ENCODE measurements at regions not wholly inside any gene's neighbourhood (a gene's known extent, or its start where the extent isn't known, plus 50 kb on each side); places are given as distances from the start of the nearest gene placed in this dataset.

DNA sequence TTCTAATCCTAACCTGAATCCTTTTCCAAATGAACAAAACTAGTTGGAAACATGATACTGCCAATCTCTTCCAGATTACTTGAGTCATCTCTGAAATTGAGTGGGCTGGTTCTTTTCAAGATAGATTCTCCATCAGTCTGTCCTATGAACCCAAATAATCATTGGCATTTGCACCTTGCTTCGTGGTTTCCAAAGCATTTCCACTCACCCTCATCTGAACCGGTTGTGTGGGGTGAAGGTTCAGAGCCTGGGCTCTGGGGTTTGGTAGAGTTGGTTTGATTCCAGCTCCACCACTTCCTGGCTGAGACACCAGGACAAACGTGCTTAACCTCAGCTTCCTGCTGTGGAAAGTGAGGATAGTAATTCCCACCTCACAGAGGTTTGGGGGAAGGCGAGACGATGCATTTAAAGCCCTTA, 206.4 kb upstream of the E2F8 start:
- TF ChIP-seq, protein P1, sequence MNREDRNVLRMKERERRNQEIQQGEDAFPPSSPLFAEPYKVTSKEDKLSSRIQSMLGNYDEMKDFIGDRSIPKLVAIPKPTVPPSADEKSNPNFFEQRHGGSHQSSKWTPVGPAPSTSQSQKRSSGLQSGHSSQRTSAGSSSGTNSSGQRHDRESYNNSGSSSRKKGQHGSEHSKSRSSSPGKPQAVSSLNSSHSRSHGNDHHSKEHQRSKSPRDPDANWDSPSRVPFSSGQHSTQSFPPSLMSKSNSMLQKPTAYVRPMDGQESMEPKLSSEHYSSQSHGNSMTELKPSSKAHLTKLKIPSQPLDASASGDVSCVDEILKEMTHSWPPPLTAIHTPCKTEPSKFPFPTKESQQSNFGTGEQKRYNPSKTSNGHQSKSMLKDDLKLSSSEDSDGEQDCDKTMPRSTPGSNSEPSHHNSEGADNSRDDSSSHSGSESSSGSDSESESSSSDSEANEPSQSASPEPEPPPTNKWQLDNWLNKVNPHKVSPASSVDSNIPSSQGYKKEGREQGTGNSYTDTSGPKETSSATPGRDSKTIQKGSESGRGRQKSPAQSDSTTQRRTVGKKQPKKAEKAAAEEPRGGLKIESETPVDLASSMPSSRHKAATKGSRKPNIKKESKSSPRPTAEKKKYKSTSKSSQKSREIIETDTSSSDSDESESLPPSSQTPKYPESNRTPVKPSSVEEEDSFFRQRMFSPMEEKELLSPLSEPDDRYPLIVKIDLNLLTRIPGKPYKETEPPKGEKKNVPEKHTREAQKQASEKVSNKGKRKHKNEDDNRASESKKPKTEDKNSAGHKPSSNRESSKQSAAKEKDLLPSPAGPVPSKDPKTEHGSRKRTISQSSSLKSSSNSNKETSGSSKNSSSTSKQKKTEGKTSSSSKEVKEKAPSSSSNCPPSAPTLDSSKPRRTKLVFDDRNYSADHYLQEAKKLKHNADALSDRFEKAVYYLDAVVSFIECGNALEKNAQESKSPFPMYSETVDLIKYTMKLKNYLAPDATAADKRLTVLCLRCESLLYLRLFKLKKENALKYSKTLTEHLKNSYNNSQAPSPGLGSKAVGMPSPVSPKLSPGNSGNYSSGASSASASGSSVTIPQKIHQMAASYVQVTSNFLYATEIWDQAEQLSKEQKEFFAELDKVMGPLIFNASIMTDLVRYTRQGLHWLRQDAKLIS (CRISPR knock-in tag; IDR thresholded peaks at IDR 0.05), result no peak
- TF ChIP-seq ZNF143 (CRISPR knock-in tag; IDR thresholded peaks at IDR 0.05) (no peak), SAFB2 (IDR thresholded peaks at IDR 0.05; ENCODE audit: borderline replicate concordance, low read depth, low read length, severe bottlenecking) (no peak), NRF1 (conservative IDR thresholded peaks at IDR 0.05 in 1 of 2, IDR thresholded peaks at IDR 0.05 in 1 of 2) (no peak), FOXM1 (IDR thresholded peaks at IDR 0.05; ENCODE audit: low read depth) (no peak), FOXM1 (CRISPR knock-in tag; IDR thresholded peaks at IDR 0.05; ENCODE audit: low read depth) (no peak), ATF1 (CRISPR knock-in tag; IDR thresholded peaks at IDR 0.05) (no peak), ATF1 (tag; IDR thresholded peaks at IDR 0.05) (no peak), TCF7L2 (IDR thresholded peaks at IDR 0.05; ENCODE audit: low read depth, low read length) (no peak), ZBTB8A (IDR thresholded peaks at IDR 0.05; ENCODE audit: partially characterized antibody) (no peak), NFYB (IDR thresholded peaks at IDR 0.05; ENCODE audit: extremely low read depth, insufficient read length) (no peak), EGR1 (conservative IDR thresholded peaks at IDR 0.05) (no peak)
- TF ChIP-seq, protein P2, sequence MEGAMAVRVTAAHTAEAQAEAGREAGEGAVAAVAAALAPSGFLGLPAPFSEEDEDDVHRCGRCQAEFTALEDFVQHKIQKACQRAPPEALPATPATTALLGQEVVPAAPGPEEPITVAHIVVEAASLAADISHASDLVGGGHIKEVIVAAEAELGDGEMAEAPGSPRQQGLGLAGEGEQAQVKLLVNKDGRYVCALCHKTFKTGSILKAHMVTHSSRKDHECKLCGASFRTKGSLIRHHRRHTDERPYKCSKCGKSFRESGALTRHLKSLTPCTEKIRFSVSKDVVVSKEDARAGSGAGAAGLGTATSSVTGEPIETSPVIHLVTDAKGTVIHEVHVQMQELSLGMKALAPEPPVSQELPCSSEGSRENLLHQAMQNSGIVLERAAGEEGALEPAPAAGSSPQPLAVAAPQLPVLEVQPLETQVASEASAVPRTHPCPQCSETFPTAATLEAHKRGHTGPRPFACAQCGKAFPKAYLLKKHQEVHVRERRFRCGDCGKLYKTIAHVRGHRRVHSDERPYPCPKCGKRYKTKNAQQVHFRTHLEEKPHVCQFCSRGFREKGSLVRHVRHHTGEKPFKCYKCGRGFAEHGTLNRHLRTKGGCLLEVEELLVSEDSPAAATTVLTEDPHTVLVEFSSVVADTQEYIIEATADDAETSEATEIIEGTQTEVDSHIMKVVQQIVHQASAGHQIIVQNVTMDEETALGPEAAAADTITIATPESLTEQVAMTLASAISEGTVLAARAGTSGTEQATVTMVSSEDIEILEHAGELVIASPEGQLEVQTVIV (CRISPR knock-in tag; IDR thresholded peaks at IDR 0.05; ENCODE audit: borderline replicate concordance), result no peak
- TF ChIP-seq, protein P3, sequence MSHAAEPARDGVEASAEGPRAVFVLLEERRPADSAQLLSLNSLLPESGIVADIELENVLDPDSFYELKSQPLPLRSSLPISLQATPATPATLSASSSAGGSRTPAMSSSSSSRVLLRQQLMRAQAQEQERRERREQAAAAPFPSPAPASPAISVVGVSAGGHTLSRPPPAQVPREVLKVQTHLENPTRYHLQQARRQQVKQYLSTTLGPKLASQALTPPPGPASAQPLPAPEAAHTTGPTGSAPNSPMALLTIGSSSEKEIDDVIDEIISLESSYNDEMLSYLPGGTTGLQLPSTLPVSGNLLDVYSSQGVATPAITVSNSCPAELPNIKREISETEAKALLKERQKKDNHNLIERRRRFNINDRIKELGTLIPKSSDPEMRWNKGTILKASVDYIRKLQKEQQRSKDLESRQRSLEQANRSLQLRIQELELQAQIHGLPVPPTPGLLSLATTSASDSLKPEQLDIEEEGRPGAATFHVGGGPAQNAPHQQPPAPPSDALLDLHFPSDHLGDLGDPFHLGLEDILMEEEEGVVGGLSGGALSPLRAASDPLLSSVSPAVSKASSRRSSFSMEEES (CRISPR knock-in tag; IDR thresholded peaks at IDR 0.05), result no peak
